Forelimb muscle (tissue), 1 donor: ENCODE measurements at regions not wholly inside any gene's neighbourhood (a gene's known extent, or its start where the extent isn't known, plus 50 kb on each side); places are given as distances from the start of the nearest gene placed in this dataset.
"Not testable (repeated sequence)": the region's sequence is repeated elsewhere in the genome, so short reads cannot be mapped to it uniquely, and the experiment has no call there.

Experiments
- DNase-seq: peaks from one replicate; pipeline ENCODE4 v3.0.0-alpha.2; 2013; ENCODE audit warnings: low read depth

- DNase-seq: no peak
These were observed 406.4 kb upstream of the CLINT1 start for GRCh38 chr5:158265346-158265745.

DNA sequence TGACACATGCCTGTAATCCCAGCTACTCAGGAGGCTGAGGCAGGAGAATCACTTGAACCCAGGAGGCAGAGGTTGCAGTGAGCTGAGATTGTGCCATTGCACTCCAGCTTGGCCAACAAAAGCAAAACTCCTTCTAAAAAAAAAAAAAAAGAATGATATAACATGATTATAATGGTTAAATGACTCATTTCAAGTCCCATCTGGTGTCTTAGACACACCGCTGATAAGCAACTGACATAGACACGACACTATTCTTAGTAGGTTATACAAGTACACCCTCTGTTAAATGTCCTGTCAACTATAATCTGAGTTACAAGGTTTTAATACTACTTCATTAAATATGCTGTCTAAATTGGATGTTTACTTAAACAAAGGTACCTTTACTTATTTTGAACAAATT lies 405.3 kb upstream of the CLINT1 start:
- DNase-seq: no peak

GRCh38 chr5:158261674-158262367 lies 402.9 kb upstream of the CLINT1 start:
- DNase-seq: no peak

- no peak for DNase-seq
These were observed 397.2 kb upstream of the CLINT1 start for GRCh38 chr5:158256096-158256495.

DNA sequence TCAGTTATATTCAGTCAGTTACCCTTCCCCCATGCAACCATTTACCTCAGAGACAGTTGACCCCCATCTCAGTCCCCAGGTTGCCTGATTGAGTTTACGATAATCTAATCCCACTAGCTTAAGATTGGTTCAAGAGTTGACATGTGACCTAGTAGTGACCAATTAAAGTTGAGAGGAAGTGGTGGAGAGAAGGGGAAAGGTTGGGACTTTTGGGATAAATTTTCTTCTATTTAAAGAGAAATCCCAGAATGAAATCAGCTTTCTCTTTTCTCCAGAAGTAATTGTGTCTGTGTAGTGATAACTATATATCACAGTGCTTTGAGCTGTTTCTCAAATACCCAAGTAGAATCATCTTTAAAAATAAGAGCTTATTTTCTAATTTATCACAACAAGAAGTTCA lies 396.7 kb upstream of the CLINT1 start:
- no peak for DNase-seq

- DNase-seq: no peak
These were observed 387.7 kb upstream of the CLINT1 start for GRCh38 chr5:158246661-158247060.

- DNase-seq: no peak
These were observed 386.6 kb upstream of the CLINT1 start for GRCh38 chr5:158245513-158245912.

DNA sequence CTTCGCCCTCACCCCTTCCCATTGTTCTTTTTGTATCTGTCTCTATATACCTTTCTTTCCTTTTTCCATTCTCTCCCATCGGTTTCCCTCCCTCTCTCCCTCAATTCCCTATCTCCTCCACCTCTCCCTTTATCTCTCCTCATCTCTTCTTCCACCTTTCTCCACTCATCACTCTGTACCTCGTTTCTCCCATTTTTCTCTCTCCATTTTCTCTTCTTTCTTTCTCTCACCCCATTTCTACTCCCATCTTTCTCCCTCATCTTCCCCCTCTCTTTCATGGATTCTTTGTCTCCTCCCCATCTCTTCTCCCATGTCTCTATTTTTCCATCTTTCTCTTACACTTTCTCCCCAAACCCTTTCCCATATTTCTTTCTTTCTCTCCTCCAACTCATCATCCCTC lies 385.9 kb upstream of the CLINT1 start:
- no peak for DNase-seq

GRCh38 chr5:158236511-158237335 lies 377.8 kb upstream of the CLINT1 start:
- DNase-seq: no peak

DNA sequence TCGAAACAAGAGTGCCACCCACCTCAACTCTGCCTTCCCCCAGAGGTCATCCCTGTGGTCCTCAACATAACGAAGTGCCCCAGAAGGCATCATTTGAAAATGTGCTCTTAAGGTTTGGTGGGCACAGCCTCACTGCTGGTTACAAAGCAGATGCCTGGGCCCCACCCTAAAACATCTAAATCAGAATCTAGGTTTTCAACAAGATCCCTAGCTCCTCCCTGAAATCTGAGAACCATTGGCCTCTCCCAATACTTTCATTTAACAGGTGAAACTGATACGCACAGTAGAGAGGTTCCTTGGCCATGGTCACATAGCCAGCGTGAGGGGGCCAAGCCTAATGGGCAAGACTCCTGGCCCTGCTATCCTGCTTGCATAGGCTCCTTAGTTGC lies 376.2 kb upstream of the CLINT1 start:
- no peak for DNase-seq

DNA sequence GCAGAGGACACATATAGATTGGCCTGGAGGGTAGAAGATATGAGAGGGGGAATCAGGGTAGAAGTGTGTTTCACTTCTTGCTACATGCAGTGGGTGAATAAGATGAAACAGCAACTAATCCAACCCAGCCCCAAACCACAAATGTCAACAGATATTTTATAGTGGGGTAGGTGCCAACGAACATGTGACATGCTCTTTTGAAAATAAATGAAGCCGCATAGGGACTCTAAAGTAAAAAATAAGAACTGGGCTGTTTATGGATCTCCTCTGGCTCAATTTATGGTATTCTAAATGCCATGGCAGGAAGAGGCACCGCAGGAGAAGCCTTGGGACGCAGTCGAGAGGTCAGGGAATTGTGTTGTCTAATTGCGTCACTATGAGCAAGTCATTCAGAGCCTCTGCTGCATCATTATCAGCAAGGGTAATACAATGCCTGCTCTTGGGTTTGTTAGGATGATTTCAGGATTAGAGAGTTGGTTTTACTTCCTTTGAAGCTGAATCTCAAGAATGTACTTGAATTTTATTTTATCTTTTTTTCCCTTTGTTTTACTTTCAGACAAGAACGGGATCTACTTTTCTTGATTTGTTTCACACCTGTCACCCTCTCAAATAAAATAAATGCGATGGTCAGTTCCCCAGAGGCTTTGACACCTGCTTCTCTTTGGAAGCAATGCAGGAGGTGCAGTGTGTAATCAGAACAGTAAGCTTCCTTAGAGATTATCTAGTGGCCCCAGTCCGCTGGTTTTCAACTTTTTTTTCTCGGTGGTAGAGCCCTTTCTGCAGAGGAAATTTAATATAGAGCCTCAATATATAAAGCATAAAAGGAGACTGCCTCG lies 375.6 kb upstream of the CLINT1 start:
- DNase-seq: no peak

GRCh38 chr5:158233735-158234322 lies 374.9 kb upstream of the CLINT1 start:
- DNase-seq: no peak

DNA sequence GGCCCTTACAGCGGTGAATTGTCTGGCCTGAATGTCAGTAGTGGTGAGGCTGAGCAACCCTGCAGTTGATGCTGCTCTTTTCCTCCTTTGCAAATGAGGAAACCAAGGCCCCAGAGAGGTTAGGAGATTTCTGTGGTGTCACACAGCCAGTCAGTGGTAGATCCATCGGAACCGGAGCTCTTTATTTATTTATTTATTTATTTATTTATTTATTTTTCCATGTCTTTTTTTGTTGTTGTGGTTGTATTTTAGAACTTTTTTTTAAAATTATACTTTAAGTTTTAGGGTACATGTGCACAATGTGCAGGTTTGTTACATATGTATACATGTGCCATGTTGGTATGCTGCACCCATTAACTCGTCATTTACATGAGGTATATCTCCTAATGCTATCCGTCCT lies 368.4 kb upstream of the CLINT1 start:
- DNase-seq: not testable (repeated sequence)

GRCh38 chr5:158226496-158226895 lies 367.6 kb upstream of the CLINT1 start:
- DNase-seq: no peak

DNA sequence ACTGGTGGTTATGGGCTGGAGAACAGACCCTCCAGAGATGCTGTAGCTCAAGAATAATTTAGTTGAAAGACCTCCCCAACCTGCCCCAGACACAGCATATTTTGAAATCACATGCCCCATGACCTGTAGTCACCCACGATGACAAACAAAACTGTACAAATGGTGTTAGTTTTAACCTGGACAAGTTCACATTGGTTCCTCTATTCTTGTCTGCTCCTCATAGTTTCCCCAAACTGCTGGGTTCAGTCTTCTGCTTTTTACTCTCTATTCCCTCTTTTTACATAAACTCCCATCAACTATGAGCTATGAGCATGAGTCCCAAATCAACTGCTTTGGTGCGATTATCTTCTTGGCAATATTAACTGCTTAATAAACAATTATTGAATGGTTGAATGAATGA lies 365.3 kb upstream of the CLINT1 start:
- DNase-seq: no peak

GRCh38 chr5:158223054-158223600 lies 364.2 kb upstream of the CLINT1 start:
- no peak for DNase-seq

DNA sequence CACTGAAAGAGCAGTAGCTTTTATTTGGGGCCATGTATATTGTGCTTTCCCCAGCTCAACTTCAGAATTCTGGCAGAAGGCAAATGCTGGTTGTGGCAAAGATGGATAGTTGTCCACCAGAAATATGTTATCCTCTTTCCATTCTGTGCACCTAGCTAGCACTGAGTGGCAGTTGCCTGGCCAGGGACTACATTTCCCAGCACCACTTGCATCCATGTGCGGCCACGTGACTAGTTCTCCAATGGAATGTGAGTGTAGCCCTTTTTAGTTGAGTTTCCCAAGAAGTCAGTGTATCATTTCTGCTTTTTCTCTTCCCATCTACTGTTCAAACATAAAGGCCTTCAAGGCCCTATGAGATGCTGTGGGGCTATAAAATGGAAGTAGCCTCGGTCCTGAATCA lies 354.0 kb upstream of the CLINT1 start:
- DNase-seq: no peak

DNA sequence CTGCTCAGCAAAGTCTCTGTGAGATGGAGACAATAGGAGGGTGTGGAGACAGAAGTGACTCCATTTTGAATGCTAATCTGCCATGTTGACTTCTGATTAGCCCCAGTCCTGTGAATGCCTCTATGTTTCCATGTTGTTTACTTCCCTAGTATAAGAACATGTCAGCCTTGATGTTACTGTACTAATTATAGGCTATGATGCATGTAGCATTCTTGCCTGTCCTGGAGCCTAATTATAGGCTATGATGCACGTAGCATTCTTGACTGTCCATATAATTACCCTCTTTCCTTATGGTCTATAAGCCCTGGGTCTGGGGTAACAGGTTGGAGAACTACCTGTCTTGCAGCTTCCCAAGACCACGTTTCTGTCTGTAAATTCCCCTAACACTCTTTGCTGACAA lies 353.3 kb upstream of the CLINT1 start:
- no peak for DNase-seq

- no peak for DNase-seq
These were observed 350.4 kb upstream of the CLINT1 start for GRCh38 chr5:158209219-158209908.

DNA sequence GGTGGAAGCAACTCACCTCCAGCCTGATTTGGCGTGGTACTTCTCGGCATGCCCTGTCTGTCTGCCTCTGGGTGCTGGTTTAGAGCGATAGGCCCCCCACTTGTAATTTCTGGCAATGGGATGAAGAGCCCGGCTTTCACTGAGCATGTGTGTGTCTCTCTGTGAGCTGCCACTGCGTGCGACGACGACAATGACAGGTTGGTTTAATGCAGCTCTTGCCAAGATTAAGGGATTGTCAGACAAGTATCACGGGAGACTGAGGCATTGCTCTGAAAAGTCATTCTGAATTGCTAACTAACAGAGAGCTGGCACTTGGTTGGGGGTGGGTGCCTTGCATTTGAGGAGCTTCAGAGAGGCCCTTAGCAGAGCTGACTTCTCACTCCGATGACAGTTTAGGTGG lies 348.8 kb upstream of the CLINT1 start:
- no peak for DNase-seq

GRCh38 chr5:158205992-158206391 lies 347.0 kb upstream of the CLINT1 start:
- DNase-seq: no peak
